Activated CD4-positive, alpha-beta T cell treated with anti-CD3 and anti-CD28 coated beads, Interleukin-10, Interleukin-2, amounts not matched to agents 100 ng/mL and 50 ng/mL, durations not matched to agents 16 hours and 8 hours (primary cell): ENCODE measurements at regions not wholly inside any gene's neighbourhood (a gene's known extent, or its start where the extent isn't known, plus 50 kb on each side); places are given as distances from the start of the nearest gene placed in this dataset.

Source experiments
- DNase-seq: peaks from one replicate; pipeline ENCODE4 v3.0.0-alpha.2; 2020

DNA sequence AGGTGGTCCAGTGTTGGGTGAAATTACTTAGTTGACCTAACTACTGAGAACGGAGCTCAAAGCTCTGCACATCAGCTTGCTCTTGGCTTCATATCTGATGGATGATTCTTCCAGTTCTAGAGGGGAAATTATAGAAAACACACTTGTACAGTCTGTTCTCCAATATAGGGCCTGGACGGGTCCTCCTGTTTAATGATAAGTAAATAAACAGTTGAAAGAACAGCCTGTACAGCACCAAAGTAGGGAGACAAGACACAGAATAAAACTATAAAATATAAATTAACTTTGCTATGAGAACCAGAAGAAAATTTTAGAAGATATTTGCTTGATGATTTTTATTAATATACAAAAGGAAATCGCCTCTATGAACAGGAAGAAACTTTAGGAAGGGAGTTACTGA lies 271.7 kb downstream of the STK31 start:
- no peak for DNase-seq

DNA sequence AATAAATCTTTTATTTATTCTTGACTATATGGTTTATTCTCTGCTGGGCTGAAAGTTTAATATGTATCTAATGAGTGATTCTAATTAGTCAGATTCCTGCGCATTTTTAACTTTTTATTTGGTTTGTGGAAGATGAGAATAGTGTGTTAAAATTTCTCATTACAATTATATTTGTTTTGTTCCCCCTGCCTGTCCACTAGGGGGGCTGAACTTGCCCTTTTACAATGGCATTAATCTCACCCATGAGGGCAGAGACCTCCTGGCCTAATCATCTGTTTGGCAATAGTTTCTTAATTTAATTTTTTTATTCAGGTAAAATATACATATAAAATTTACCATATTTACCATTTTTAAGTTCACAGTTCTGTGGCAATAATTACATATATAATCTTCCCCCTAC lies 278.5 kb upstream of the NPY start:
- DNase-seq, result no peak

- DNase-seq, result no peak
Measured at GRCh38 chr7:24010495-24010894, 273.5 kb upstream of the NPY start.

DNA sequence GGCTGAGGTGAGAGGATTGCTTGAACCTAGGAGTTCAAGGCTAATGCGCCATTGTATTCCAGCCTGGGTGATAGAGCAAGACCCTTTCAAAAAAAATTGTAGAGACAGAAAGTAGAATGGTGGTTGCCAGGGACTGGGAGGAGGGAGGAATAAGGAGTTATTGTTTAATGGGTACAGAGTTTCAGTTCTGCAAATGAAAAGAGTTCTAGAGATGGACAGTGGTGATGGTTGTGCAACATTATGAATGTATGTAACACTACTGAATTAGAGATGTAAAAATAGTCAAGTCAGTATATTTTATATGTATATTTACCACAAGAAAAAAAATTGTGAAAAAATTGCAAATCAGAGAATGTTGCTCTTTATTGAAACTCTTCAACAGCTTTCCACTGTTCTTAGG lies 266.5 kb upstream of the NPY start:
- DNase-seq, result no peak

- no peak for DNase-seq
Measured at GRCh38 chr7:24018331-24018730, 265.7 kb upstream of the NPY start.

- DNase-seq, result no peak
Measured at GRCh38 chr7:24019841-24020240, 264.1 kb upstream of the NPY start.

DNA sequence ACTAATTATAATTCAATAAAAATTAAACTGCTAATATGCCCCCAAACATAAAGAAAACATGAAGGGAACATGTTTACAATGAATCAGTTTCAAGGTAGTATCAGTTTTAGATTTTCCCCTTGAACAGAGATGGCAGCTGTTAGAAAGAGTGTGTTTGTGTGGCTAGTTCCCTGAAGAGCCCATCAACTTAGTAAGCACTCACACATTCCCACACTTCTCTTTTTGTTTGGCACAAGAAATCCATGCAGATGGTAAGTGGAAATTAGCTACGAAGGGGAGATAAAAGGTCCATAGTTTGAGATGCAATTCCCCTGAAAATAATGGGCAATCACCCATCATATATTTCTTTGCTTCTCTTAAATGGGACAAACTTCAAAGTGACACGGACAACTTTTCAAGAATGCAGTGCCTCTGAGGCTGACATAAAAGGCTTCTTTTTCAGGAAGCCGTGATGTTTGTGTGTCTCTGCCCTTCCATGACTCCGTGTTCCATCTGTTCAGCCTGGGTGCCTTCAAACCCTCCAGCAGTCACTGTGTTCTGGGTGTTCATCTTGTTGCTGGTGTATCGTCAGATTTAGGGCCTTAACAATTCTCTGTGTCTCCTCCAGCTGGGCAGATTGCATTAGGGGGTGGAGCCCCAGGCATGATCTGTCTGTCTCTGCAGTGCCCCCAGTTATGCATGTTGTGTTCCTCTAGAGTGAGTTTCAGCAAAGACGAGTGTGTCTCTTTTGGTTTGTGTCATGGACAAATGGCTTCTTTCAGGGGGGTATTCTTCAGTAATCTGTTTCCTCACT lies 259.5 kb upstream of the NPY start:
- DNase-seq, result no peak

GRCh38 chr7:24025094-24025493 lies 258.9 kb upstream of the NPY start:
- DNase-seq, result no peak

DNA sequence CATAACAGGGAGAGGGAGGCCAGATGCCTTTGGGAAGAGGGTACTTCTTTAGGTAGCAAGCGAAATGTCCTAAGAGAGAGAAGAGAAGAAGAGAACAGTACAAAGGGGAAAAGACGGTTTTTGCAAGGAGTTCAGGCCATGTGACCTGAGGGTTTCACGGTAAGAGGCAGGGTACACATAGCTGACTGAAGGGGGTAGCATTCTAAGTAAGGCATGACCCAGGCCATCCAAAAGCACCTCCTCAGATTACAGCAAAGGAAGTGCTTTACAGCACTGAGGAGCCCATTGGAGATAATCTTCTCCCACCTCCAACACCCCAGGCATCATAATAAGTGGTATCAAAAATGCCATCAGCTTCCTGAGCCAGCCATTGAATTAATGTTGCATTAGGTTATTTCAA lies 258.2 kb upstream of the NPY start:
- DNase-seq, result no peak

GRCh38 chr7:24026351-24026750 lies 257.6 kb upstream of the NPY start:
- DNase-seq, result no peak

DNA sequence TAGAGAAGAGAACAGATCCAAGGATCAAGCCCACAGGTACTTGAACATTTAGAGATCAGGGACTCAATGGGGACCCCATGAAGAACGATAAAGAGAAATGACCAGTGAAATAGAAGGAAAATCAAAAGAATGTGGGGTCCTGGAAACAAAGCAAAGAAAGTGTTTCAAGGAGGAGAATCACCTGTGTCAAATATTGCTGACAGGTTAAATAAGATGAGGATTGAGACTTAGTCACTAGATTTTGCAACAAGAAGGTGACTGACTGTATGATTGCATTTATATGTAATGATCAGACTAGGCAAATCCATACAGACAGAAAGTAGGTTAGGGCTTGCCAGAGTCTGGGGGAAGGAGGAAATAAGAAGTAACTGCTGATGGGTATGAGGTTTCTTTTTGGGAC lies 254.9 kb upstream of the NPY start:
- no peak for DNase-seq

GRCh38 chr7:24034251-24034650 lies 249.7 kb upstream of the NPY start:
- DNase-seq, result no peak

DNA sequence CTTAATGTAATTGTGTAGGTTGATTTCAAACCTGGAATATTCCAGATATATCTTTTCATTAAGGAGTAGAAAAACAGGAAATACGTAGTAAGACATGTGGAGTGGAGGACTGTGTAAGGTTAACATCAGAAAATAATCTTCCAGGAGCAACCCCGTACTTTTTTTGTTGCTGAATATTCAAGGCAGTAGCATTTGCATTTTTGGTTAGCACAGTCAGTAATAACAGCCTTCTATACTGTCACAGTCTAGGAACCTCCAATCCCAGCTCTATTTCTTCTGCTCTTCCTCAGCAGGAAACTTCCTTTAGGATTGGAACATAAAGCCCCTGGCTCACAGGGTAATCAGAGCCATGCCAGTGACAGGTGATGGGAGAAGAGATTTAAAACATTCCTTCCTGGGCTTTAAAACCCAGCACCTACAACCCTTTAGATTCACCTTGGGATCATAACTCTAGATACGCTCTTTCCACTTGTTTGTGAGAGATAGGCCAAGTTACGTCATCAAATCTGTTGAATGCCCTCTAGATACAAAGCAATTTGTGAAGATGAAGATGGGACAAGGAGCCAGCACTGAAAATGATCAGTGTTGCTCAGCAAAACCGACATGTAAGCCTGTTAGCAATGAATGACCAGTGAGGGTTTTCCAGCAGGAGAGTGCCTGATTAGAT lies 248.5 kb upstream of the NPY start:
- no peak for DNase-seq

DNA sequence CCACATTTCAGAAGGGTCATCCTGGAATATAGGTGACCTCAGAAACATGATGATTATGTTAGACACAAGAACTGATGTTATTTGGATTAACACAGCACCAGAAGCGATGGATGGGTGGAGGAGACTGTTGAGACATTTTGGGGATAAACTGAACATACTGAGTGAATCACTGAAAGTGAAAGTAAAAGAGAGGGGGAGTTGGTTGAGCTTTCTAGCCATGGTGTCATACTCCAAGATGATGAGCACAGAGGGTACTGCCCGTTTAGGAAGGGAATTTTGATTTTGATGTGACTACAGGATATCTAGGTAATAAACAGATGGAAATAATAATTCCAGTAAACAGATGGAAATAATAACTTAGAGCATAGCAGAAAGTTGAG lies 248.0 kb upstream of the NPY start:
- no peak for DNase-seq

DNA sequence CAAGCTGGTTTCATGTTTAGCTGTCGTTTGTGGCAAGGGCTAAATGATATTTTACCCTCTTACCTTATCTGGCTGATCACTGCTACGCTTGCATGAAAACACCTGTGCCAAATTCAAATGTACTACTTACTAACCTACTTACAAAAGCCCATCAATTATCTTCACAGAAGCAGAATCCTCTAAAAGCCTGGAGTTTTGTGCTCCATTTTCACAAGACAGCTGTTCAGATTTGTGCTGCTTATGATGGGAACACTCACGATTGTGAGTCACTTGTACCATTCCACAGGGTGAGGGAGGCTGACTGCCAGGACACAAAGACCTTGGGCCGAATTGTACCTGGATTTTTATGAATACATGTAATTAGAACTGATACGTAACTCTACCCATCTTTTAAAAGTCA lies 245.0 kb upstream of the NPY start:
- DNase-seq, result no peak

GRCh38 chr7:24039991-24040624 lies 243.9 kb upstream of the NPY start:
- no peak for DNase-seq

DNA sequence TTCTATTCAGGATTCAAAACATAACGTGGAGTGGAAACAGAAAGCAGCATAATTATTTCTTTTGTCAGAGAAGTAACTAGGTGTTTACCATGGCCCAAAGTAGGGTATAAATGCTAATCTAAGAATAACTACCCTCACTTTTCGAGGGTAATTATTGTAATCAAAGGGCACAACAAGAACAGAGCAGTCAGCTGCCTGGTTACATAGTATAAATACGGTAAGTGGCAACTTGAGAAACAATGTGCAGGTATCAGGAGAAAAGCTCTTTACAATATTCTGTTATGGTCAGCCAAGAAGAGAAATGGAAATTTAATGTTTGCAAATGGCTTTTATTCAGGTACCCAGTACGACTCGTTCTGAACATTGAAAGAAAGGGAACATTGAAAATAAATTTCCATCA lies 242.0 kb upstream of the NPY start:
- DNase-seq, result no peak

DNA sequence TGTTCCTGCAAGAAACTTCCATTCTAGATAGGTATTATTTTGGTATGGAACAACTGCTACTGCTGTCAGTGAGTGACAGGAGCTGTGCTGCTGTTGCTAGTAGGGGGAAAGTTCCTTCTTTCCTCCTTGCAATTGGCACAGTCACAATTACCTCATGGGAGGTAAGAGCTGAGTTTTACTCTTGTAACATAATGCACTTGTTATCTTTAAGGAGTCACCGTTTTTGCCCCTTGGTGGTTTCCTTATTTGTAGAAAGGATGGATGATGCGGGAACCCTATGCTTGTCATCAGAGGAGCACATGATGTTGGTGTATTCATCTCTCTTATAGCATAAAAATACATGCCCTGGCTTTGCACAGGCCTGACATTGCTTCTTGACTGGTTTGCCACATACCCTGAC lies 234.7 kb upstream of the NPY start:
- DNase-seq, result no peak

DNA sequence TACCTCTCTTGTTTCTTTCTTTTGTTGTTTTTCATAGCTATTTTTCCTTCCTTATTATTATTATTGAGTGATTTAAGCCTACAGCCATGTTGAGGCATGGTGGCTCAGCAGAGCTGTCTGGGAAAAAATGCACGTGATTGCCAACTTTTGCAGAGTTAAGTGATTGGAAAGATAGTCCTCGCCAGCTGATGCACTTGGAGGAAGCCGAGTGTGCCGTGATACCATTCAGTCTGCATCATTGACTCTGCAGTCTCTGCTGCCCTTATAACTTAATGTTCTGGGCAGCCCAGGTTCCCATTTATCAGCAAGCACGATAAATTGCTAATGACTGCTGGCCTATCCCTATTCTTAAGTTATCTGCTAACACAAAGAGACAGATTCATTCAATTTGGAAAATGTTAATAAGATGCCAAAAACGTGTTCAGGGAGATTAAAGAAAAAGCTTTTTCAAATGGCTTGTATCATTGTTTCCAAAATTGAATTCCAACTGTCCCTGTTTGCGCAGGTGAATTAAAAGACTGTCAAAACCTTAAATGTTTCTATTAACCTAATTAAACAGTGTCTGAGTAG lies 232.9 kb upstream of the NPY start:
- DNase-seq, result no peak

DNA sequence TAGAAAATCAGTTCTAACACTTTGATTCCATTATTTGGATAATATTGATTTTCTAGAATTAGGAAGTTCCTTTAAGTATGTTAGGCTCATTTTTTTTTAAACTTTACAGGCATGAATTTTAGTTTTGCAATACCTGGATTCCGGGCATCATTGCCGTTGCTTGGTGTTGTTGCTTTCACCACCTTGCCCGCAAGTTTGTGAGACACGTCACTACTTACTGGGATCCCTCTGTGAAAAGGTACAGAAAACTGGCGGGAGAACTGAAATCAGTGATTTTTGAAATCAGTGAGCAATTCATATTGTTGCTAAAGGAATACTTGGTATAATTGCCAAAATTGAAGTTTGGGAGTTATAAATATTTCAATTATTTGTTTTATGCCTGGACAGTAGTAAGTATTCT lies 232.3 kb upstream of the NPY start:
- no peak for DNase-seq

DNA sequence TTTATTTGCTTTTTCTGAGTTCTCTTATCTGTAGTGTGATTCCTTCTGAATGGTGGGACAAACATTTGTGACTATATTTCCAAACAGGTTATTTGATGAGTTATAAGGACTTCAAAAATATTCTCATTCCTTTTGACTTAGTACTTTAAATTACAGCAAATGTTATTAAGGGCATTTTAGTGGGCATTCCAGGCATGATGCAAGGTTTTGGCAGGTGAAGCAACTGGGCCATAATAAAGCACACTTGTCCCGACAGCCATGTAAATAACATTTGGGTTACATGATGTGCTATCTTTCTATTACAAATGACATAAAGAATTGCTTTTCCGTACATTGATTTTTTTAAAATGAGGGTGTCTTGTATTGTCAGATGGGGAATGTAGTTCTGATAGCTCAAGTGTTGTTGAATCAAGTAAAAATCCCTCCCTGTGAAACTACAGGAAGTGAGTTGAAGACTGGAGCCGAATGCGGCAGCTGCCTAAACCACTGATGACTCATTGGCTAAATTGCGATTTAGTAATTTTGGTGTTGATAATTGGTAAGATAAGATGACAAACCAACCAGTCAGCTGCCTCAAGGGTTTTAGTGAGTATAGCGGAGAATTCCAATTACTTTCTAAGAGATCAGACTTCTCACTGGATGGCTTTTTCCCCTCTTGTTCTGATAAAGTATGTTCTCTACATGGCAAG lies 231.3 kb upstream of the NPY start:
- peak; percentile 59 for DNase-seq

- no peak for DNase-seq
Measured at GRCh38 chr7:24054236-24054635, 229.8 kb upstream of the NPY start.

- no peak for DNase-seq
Measured at GRCh38 chr7:24057243-24057642, 226.7 kb upstream of the NPY start.
